HG03039 (cell line): ENCODE measurements at regions not wholly inside any gene's neighbourhood (a gene's known extent, or its start where the extent isn't known, plus 50 kb on each side); places are given as distances from the start of the nearest gene placed in this dataset.

Experiments
- ATAC-seq: cut with Tn5 transposase; IDR thresholded peaks from one replicate; pipeline ENCODE4 v1.9.1; 2021; ENCODE audit warnings: mild to moderate bottlenecking, moderate library complexity; ENCODE audit not compliant: unreplicated experiment

DNA sequence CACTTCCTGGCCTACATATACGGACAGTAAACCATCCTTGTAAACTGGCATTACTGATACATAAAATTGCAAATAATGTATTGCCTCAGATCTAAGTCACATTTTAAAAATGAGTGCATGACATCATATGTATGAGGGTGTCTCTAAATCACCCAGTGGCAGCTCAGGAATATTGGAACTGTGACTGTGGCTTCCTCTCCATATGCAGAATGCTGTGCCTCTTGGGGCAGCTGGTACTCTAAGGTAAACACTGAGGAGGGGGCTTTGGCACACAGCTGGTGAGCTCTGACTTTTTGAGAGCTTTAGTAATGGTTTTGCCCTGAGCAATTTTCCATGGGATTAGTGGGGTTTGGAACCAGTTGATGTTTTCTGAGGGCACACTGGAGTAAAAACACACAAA is 263.7 kb downstream of the BMP4 start:
- ATAC-seq, result no peak

DNA sequence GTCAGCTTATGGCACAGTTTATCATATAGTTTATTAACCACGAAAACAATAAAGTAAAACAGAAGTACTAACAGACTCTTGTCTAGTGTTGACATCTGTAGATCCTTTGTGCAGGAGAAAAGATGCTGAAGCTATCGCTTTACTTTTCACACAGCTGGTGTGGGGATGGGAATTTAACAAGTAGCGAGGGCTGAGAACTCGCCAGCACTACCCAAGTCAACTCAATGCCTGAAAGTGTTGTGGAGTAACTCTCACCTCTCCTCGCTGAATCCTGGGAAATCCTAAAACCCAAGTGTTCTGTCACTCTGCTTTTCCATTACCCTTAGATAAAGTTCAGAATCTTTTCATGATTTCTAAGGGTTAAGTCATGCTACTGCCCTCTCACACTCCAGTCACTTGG is 264.2 kb downstream of the BMP4 start:
- ATAC-seq, result no peak

DNA sequence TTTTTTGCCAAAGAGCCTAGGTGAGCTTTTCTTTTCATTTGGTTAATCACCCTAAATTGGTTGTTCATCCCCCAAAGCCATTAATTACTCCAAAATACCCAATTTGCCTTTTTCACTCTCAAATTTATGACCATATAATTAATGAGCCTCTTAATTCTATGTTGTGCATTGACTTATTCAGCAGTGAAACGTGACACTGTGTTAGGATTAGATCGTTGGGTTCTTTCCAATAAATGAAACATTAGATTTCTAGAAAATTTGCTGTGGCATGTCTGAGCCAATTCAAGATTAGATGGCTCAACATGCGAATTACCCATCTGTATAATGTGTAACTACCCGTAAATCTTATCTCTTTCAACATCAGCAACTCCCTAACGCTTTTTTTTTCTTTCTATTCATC is 273.4 kb downstream of the BMP4 start:
- ATAC-seq, result no peak

DNA sequence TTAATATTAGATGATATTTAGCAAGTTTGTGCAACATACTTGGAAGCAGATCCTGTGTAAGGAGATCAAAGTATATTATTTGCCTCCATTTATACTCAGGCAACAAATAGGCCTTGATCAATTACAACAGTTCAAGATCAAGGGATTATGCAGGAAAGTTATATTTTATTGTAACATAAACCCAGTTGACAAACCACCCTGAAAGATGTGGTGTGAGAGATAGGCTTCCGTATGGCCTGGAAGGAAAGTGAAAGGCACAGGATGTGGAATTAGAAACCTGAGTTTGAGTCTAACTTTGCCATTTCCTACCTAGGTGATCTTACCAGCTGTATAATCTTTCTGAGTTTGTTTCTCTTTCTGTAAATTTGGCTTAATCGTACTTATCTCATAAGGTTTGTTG is 284.1 kb downstream of the BMP4 start:
- no peak for ATAC-seq

DNA sequence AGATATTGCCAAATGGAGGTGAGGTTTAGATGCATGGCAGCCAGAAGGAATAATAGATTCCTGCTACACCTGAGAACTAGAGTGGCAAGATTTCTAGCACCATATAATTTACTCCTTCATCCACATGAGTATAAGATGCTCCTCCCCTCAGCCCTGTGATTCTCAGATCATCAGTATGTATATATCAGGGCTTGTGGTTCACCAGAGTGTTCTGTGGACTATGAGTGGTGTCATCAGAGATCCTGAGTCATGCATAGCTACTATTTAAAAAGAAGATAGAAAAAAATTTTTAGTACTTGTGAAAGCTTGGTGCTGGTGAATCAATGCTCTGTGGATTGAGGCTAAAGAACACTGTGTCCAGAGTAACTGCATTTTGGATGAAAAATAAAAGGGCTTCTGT is 285.9 kb downstream of the BMP4 start:
- no peak for ATAC-seq

GRCh38 chr14:53668897-53669296 is 287.7 kb downstream of the BMP4 start:
- ATAC-seq, result no peak

DNA sequence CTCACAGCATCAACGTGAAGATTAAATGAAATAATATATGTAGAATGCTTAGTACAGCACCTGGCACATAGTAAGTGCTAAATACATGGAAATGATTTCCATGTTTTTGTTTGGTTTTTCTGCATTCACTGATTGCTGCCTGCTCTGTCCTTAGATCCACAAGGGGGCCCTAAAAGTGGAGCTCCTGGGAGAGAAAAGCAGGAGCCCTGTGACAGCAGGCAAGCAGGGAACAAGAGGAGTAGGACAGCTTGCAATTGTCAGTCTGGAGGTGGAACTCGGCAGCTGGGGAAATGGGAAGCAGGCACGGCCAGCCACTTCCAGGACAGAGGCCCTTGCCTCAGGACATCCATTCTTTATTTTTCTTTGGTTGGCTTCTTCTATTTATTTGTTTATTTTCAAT is 292.9 kb downstream of the BMP4 start:
- no peak for ATAC-seq

DNA sequence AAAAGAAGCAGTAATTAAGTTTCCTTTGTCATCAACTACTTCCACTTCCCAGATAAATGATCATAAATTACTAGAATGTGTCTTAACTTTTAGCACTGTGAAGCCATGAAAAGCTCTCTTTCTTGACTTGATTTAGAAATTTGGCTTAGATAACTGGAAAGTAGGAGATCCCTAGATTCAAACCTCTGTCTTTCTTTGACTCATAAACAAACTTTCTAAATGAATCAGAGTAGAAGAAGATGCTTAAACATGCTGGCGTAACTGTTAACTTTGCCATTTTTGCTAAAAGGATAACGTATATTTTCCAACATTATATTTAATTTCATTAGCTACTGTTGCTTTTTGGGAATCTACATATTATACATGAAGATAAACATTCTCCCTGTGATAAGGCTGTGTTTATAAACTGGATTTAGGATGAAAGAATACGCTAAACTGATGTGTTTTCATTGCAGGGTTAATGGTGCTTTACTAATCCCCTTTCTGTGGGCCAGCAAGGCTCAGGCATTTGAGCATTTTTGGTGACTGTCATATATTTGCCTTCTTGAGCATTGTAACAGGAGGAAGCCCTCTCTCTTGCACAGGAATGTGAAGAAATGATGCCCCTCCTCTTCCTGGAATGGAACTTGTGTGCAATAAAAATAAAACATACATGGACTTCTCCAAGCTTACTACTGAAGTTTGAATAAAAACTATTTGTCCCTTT is 301.4 kb downstream of the BMP4 start:
- peak; percentile 55 for ATAC-seq

DNA sequence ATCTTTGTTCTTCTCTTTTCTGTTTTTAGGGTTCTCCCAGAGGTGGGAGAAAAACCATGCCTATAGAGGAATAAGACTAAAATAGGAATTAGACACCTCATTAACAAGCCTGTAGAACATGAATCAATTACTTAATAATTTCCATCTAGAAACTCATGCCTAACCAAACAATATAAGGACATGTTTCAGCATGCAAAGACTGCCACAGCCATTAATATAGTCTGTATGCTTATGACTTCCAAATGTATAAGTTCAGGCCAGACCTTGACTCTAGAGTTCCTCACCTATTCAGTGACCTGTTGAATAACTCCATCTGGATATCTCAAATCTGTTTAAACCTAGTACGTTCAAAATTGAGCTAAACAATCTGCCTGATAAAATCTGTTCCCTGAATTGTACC is 304.6 kb downstream of the BMP4 start:
- no peak for ATAC-seq

DNA sequence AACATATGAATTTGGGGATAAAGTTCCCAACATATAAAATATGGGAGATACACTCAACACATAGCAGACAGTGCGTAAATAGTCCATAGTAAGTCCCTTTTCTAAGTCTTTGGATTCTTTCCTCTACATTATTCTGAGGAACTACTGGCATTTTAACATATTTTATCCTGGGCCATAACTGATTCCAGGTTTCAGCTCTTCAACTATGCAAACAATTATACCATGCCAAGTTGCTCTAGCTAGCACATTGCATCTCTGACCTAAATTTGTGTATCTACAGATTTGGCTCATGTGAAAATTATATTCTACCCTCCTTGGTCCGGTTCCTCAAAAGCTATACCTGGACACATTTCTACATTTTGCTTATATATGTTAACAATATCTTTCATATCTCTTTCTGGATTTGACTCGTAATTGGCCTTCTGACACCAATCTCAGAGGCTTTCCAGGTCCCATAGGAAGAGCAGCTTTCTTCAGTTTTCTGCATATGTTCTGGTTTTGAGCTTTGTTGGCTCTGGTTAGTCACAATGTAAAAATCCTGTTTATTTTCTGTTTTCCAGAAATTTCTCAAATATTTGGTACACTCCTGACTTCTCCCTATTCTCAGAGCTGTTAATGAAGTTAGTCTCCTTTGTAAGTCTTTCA is 305.4 kb downstream of the BMP4 start:
- no peak for ATAC-seq

GRCh38 chr14:53646925-53647324 is 309.7 kb downstream of the BMP4 start:
- ATAC-seq, result no peak

- ATAC-seq, result no peak
Measured at GRCh38 chr14:53640695-53641094, 315.9 kb downstream of the BMP4 start.

DNA sequence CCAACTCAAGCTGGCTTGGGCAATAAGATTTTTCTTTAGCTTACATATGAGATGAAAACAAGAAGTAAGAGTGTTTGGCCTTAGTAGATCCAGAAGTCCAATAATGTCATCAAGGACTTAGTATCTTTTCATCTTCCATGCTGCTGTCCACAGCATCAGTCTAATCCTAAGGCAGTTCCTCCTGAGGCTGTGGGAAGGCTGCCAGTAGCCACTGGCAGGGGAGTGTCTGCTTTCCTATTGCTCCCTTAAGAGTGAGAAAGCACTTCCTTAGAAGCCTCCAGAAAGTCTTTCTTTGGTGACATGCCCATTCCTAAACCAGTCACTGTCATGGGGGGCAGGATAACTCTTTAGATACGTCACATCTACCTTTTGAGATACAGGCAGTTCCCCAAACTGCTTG is 317.7 kb downstream of the BMP4 start:
- no peak for ATAC-seq

DNA sequence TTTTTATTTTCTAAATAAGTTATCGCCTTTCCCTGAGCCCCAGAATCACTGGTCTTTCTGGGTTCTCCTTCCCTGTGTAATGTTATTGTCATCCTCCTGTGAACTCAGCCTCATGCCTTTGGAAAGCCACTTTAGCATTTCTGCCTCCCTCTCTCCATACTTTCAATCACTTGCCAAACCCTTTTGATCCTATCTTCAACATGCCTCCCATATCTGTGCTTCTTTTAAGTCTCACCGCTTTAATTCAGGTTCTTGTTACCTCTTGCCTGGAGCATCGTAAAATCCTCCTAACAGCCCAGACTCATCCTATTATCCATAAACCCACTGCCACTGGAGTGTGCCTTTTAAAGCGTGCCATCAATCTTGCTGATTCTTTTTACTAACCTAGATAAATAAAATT is 321.8 kb downstream of the BMP4 start:
- ATAC-seq, result no peak

DNA sequence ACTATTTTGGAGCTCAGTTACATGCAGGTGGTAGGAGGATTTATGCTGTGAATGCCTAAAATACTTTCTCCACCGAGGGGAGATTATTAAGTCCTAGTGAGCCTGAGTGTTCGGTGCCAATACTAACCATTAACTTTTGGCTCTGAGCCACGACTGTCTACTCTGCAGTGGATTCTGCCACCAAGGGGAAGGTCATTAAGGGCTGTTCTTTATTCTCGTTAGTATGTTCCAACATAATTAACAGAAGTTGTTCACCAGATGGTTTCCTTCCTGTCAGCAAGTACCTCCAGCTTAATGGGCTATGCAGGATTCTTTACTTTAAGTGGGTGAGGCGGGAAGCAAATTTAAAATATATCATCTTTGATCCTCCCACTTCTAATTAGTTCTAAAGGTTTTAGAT is 326.3 kb downstream of the BMP4 start:
- ATAC-seq, result no peak

GRCh38 chr14:53628732-53629430 is 327.7 kb downstream of the BMP4 start:
- no peak for ATAC-seq

GRCh38 chr14:53628261-53628660 is 328.4 kb downstream of the BMP4 start:
- ATAC-seq, result no peak

DNA sequence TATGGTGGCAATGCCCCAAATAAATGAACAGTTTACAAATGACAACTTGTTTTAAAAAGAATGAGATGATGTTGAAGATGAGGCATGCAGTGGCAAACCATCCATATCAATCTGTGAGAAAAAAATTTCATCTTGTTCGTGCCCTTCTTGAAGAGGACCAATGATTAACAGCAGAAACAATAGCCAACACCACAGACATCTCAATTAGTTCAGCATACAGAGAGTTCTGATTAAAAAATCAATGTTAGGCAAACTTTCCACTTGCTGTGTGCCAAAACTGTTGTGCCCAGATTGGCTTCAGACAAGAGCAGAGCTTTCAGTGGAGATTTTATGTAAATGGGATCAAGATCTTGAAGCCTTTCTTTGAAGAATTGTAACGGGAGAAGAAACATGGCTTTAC is 329.9 kb downstream of the BMP4 start:
- no peak for ATAC-seq

DNA sequence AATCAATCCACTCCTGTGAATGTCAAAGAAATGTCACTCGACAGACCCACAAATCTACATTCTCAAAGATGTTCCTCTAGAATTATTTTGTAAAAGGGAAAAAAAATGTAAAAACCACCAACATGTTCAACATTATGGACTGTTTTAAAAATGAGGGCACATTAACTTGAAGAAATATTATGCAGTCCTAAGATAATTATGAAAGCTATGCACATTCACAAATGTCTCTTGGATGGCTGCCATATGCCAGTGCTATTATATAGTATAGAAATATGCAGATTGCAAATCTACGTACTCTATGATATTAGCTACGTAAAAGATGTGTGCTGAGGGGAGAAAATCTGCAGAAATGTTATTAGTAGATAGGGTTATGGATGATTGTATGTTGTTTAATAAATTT is 334.2 kb downstream of the BMP4 start:
- no peak for ATAC-seq

DNA sequence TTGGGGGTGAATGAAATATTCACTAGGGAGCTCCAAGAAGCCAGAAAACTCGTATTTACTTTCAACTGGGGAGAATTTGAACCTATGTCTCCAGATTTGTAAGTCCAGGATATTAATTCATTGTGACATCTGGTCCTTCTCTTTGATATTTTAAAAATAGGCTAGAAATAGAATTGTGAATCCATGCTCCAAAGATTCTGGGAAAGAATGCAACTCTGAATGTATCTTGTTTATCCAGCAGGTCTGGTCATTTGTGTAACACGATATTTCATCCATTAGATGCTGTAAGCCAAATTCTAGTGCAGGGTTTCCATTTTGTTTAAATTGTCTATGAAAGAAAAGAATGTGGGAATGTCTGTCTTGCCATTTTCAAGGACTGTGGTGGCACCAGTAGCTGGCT is 334.7 kb downstream of the BMP4 start:
- ATAC-seq, result no peak

- ATAC-seq, result peak; percentile 45
Measured at GRCh38 chr14:53621433-53621832, 335.2 kb downstream of the BMP4 start.

DNA sequence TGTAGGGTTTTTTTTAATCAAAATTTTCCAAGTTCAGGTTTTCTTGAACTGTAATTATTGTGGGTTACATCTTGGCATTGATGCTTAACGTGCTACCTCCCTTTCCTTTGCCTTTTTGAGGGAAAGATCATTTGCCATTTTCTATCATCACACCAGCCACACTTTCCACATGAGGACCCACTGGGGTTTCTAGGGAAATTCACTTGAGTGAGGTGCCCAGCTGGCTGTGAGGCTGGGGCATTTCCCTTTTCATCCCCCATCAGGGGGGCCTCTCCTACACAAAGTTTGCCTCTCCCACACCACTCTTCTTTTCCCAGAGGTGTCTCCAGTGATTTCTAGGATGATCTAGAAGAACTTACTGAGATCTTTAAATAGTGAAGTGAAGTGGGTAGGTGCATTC is 335.7 kb downstream of the BMP4 start:
- ATAC-seq, result peak; percentile 30
